Liver (tissue), 9 donors: ENCODE measurements at regions not wholly inside any gene's neighbourhood (a gene's known extent, or its start where the extent isn't known, plus 50 kb on each side); places are given as distances from the start of the nearest gene placed in this dataset. TPM values are rescaled to one million over a fixed set of nuclear protein-coding genes. Genes with fewer than 3 reads are reported as not detected.

ENCODE experiments used
- DNase-seq: peaks from one replicate; pipeline ENCODE4 v3.0.0-alpha.2; 2017; ENCODE audit warnings: low spot score
- H3K27ac ChIP-seq, 2 donors: one replicate each; pipeline ENCODE4 v1.7.0; 2013; ENCODE audit warnings: inconsistent platforms in 2 of 2, low read length in 2 of 2, control low read depth in 1 of 2, low read depth in 1 of 2, mild to moderate bottlenecking in 1 of 2
- H3K27me3 ChIP-seq, 4 donors: one replicate each; pipeline versions ENCODE4 v1.6.1 to v1.7.0; 2013; ENCODE audit warnings: low read length in 3 of 4, inconsistent platforms in 1 of 4, mild to moderate bottlenecking in 1 of 4, moderate library complexity in 1 of 4; ENCODE audit not compliant: control insufficient read depth in 4 of 4, insufficient read depth in 4 of 4
- H3K36me3 ChIP-seq, 4 donors: one replicate each; pipeline versions ENCODE4 v1.6.1 to v1.7.0; 2013; ENCODE audit warnings: low read length in 3 of 4, mild to moderate bottlenecking in 3 of 4, low read depth in 1 of 4, moderate library complexity in 1 of 4; ENCODE audit not compliant: control insufficient read depth in 4 of 4, insufficient read depth in 3 of 4
- H3K4me1 ChIP-seq, 4 donors: one replicate each; pipeline versions ENCODE4 v1.6.1 to v1.7.0; 2013; ENCODE audit warnings: low read length in 3 of 4, mild to moderate bottlenecking in 3 of 4, moderate library complexity in 1 of 4; ENCODE audit not compliant: control insufficient read depth in 4 of 4, insufficient read depth in 4 of 4
- H3K4me3 ChIP-seq, 3 donors: one replicate each; pipeline versions ENCODE4 v1.6.1 to v1.7.0; 2013; ENCODE audit warnings: low read length in 3 of 3, control low read depth in 1 of 3, low read depth in 1 of 3, mild to moderate bottlenecking in 1 of 3
- H3K9ac ChIP-seq, 2 donors: one replicate each; pipeline ENCODE4 v1.7.0; 2013; ENCODE audit warnings: low read length in 2 of 2, mild to moderate bottlenecking in 2 of 2, moderate library complexity in 2 of 2, control low read depth in 1 of 2, low read depth in 1 of 2
- H3K9me3 ChIP-seq, 4 donors: one replicate each; pipeline versions ENCODE4 v1.6.1 to v1.7.0; 2013; ENCODE audit warnings: low read length in 3 of 4; ENCODE audit not compliant: control insufficient read depth in 4 of 4
- EGR1 ChIP-seq, 2 donors: IDR thresholded peaks; 2 replicates each; pipeline ENCODE4 v1.6.1; 2016 to 2018; ENCODE audit warnings: antibody characterized with exemption in 2 of 2, low read depth in 2 of 2
- FOXA2 ChIP-seq: IDR thresholded peaks from 2 replicates; pipeline ENCODE4 v1.6.1; 2016; ENCODE audit warnings: antibody characterized with exemption
- GABPA ChIP-seq, 2 donors: IDR thresholded peaks in 1 of 2; conservative IDR thresholded peaks in 1 of 2; 2 replicates each; pipeline ENCODE4 v1.6.1; 2016; ENCODE audit warnings: antibody characterized with exemption in 2 of 2, mild to moderate bottlenecking in 1 of 2, moderate library complexity in 1 of 2
- HNF4A ChIP-seq, 2 donors: conservative IDR thresholded peaks; 2 replicates each; pipeline ENCODE4 v1.6.1; 2016; ENCODE audit warnings: antibody characterized with exemption in 2 of 2, mild to moderate bottlenecking in 2 of 2
- HNF4G ChIP-seq: IDR thresholded peaks from 2 replicates; pipeline ENCODE4 v1.6.1; 2016; ENCODE audit warnings: antibody characterized with exemption
- JUND ChIP-seq, 2 donors: IDR thresholded peaks; 2 replicates each; pipeline ENCODE4 v1.6.1; 2016; ENCODE audit warnings: antibody characterized with exemption in 2 of 2
- NR2F2 ChIP-seq: IDR thresholded peaks from 2 replicates; pipeline ENCODE4 v1.6.1; 2016; ENCODE audit warnings: antibody characterized with exemption
- RAD21 ChIP-seq, 2 donors: IDR thresholded peaks; 2 replicates each; pipeline ENCODE4 v1.6.1; 2016; ENCODE audit warnings: antibody characterized with exemption in 2 of 2, mild to moderate bottlenecking in 2 of 2
- RXRA ChIP-seq, 2 donors: IDR thresholded peaks; 2 replicates each; pipeline ENCODE4 v1.6.1; 2017 to 2018; ENCODE audit warnings: antibody characterized with exemption in 2 of 2, mild to moderate bottlenecking in 1 of 2
- SP1 ChIP-seq: IDR thresholded peaks from 2 replicates; pipeline ENCODE4 v1.6.1; 2018; ENCODE audit warnings: antibody characterized with exemption, mild to moderate bottlenecking
- TAF1 ChIP-seq: conservative IDR thresholded peaks from 2 replicates; pipeline ENCODE4 v1.6.1; 2016; ENCODE audit warnings: antibody characterized with exemption, mild to moderate bottlenecking
- YY1 ChIP-seq: IDR thresholded peaks from 2 replicates; pipeline ENCODE4 v1.6.1; 2016; ENCODE audit warnings: antibody characterized with exemption, mild to moderate bottlenecking
- WGBS: extraction: QIAGEN DNeasy Blood & Tissue Kit; methylation state at CpG from one replicate; pipeline ENCODE4 v1.1.7; 2013; 5-methylcytosine and 5-hydroxymethylcytosine counted together
- small RNA-seq: library from RNA; depleted of rRNA; stranded (forward); fragments of <200 nt; gene quantifications from one replicate; pipeline ENCODE3, GENCODE V24; 2014
- TF ChIP-seq, protein P1 (sequence below): IDR thresholded peaks from 2 replicates; pipeline ENCODE4 v1.6.1; 2016; ENCODE audit warnings: antibody characterized with exemption
- TF ChIP-seq, protein P2 (sequence below): IDR thresholded peaks from 2 replicates; pipeline ENCODE4 v1.6.1; 2016; ENCODE audit warnings: antibody characterized with exemption
- TF ChIP-seq, protein P3 (sequence below): fragments of 150-350 bp; IDR thresholded peaks from 2 replicates; pipeline ENCODE4 v1.5.1; 2017; ENCODE audit warnings: improper control_type of control experiment, low read depth, low read length; ENCODE audit not compliant: missing input control
- TF ChIP-seq, protein P4 (sequence below): IDR thresholded peaks from 2 replicates; pipeline ENCODE4 v1.6.1; 2016; ENCODE audit warnings: antibody characterized with exemption, mild to moderate bottlenecking
- TF ChIP-seq, protein P5 (sequence below): IDR thresholded peaks from 2 replicates; pipeline ENCODE4 v1.6.1; 2016; ENCODE audit warnings: antibody characterized with exemption
- donor health status: healthy.
- donor health status: healthy.
- donor health status: healthy.
- donor health status: healthy.
- donor health status: healthy.

DNA sequence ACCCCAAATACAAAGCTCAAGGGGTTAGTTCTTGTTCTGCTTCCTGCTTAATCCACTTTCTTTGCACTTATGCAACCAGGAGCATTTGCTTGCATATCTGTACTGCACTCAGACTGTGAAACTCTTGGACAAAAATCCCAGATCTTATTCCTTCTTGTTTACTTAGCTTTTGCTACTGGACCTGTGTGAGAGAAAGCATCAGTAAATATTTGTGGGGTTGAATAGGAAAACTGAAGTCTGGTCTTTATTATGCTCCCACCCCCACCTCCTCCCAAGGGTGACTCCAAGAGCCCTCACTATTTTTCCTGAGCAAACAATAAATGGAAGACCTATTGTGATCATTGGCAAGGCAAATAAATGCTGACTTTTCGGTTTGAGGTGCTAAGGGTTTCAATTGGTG, 57.1 kb upstream of the VSTM2A start:
- no peak for TF ChIP-seq EGR1 (IDR thresholded peaks at IDR 0.05; ENCODE audit: low read depth in 2 of 2)
- no peak for TF ChIP-seq FOXA2
- TF ChIP-seq RXRA (IDR thresholded peaks at IDR 0.05), result no peak
- no peak for TF ChIP-seq RAD21 (IDR thresholded peaks at IDR 0.05)
- TF ChIP-seq, protein P1, sequence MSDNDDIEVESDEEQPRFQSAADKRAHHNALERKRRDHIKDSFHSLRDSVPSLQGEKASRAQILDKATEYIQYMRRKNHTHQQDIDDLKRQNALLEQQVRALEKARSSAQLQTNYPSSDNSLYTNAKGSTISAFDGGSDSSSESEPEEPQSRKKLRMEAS, result no peak
- TF ChIP-seq GABPA (IDR thresholded peaks at IDR 0.05 in 1 of 2, conservative IDR thresholded peaks at IDR 0.05 in 1 of 2), result no peak
- TF ChIP-seq HNF4A (conservative IDR thresholded peaks at IDR 0.05), result no peak
- TF ChIP-seq, protein P2, sequence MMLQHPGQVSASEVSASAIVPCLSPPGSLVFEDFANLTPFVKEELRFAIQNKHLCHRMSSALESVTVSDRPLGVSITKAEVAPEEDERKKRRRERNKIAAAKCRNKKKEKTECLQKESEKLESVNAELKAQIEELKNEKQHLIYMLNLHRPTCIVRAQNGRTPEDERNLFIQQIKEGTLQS, result no peak
- TF ChIP-seq, protein P3, sequence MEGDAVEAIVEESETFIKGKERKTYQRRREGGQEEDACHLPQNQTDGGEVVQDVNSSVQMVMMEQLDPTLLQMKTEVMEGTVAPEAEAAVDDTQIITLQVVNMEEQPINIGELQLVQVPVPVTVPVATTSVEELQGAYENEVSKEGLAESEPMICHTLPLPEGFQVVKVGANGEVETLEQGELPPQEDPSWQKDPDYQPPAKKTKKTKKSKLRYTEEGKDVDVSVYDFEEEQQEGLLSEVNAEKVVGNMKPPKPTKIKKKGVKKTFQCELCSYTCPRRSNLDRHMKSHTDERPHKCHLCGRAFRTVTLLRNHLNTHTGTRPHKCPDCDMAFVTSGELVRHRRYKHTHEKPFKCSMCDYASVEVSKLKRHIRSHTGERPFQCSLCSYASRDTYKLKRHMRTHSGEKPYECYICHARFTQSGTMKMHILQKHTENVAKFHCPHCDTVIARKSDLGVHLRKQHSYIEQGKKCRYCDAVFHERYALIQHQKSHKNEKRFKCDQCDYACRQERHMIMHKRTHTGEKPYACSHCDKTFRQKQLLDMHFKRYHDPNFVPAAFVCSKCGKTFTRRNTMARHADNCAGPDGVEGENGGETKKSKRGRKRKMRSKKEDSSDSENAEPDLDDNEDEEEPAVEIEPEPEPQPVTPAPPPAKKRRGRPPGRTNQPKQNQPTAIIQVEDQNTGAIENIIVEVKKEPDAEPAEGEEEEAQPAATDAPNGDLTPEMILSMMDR, result no peak
- TF ChIP-seq NR2F2, result no peak
- TF ChIP-seq HNF4G, result no peak
- TF ChIP-seq, protein P4, sequence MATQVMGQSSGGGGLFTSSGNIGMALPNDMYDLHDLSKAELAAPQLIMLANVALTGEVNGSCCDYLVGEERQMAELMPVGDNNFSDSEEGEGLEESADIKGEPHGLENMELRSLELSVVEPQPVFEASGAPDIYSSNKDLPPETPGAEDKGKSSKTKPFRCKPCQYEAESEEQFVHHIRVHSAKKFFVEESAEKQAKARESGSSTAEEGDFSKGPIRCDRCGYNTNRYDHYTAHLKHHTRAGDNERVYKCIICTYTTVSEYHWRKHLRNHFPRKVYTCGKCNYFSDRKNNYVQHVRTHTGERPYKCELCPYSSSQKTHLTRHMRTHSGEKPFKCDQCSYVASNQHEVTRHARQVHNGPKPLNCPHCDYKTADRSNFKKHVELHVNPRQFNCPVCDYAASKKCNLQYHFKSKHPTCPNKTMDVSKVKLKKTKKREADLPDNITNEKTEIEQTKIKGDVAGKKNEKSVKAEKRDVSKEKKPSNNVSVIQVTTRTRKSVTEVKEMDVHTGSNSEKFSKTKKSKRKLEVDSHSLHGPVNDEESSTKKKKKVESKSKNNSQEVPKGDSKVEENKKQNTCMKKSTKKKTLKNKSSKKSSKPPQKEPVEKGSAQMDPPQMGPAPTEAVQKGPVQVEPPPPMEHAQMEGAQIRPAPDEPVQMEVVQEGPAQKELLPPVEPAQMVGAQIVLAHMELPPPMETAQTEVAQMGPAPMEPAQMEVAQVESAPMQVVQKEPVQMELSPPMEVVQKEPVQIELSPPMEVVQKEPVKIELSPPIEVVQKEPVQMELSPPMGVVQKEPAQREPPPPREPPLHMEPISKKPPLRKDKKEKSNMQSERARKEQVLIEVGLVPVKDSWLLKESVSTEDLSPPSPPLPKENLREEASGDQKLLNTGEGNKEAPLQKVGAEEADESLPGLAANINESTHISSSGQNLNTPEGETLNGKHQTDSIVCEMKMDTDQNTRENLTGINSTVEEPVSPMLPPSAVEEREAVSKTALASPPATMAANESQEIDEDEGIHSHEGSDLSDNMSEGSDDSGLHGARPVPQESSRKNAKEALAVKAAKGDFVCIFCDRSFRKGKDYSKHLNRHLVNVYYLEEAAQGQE, result no peak
- no peak for TF ChIP-seq TAF1
- TF ChIP-seq JUND (IDR thresholded peaks at IDR 0.05), result no peak
- TF ChIP-seq SP1, result no peak
- TF ChIP-seq YY1, result no peak
- TF ChIP-seq, protein P5, sequence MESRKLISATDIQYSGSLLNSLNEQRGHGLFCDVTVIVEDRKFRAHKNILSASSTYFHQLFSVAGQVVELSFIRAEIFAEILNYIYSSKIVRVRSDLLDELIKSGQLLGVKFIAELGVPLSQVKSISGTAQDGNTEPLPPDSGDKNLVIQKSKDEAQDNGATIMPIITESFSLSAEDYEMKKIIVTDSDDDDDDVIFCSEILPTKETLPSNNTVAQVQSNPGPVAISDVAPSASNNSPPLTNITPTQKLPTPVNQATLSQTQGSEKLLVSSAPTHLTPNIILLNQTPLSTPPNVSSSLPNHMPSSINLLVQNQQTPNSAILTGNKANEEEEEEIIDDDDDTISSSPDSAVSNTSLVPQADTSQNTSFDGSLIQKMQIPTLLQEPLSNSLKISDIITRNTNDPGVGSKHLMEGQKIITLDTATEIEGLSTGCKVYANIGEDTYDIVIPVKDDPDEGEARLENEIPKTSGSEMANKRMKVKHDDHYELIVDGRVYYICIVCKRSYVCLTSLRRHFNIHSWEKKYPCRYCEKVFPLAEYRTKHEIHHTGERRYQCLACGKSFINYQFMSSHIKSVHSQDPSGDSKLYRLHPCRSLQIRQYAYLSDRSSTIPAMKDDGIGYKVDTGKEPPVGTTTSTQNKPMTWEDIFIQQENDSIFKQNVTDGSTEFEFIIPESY, result no peak
- Histone ChIP-seq H3K36me3 (no peaks in the 10 kb centered on the region), H3K4me3 (no peak overlapping the region), H3K4me1 (no peaks in the 10 kb centered on the region), H3K9ac (no peak overlapping the region), H3K27ac (no peak overlapping the region), H3K27me3 (no peaks in the 10 kb centered on the region), H3K9me3 (no peaks in the 10 kb centered on the region)
- WGBS, result 49% methylated on average over 1 of the region's 1 CpG
- DNase-seq, result no peak

Small RNA genes lying in the stretch of these regions (small RNA-seq; reads per million reads assigned to genes)
- not detected for gene AC074348.1
- gene RNU2-29P, result 0.09 reads per million
